Mucosa of gallbladder (tissue), 1 donor: ENCODE measurements at regions not wholly inside any gene's neighbourhood (a gene's known extent, or its start where the extent isn't known, plus 50 kb on each side); places are given as distances from the start of the nearest gene placed in this dataset.
A peak's percentile ranks its signal among the peaks of the same experiment; 100 is the strongest.
"Not testable (repeated sequence)": the region's sequence is repeated elsewhere in the genome, so short reads cannot be mapped to it uniquely, and the experiment has no call there.

Source experiments
- DNase-seq: peaks from one replicate; pipeline ENCODE4 v3.0.0-alpha.2; 2020; ENCODE audit warnings: low spot score
- donor health status: DM: no; HTN: no; CAD: no.

DNA sequence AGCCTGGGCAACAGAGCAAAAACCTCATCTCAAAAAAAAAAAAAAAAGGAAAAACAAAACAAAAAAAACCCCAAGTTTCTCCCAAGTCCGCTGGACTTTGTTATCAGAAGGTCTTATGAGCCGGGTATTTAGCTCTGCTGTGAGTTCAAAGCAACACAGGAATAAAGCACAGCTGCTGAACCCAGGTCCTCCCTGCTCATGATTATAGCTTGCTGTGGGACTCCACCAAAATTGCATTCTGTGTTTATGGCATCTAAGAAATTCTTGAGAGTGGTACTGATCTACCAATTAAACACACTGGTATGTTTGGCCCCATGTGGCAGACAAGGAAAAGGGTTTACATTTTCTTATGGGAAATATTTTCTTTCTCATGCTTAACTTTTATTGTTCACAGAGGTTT, 93.6 kb upstream of the NEDD9 start:
- no peak for DNase-seq

DNA sequence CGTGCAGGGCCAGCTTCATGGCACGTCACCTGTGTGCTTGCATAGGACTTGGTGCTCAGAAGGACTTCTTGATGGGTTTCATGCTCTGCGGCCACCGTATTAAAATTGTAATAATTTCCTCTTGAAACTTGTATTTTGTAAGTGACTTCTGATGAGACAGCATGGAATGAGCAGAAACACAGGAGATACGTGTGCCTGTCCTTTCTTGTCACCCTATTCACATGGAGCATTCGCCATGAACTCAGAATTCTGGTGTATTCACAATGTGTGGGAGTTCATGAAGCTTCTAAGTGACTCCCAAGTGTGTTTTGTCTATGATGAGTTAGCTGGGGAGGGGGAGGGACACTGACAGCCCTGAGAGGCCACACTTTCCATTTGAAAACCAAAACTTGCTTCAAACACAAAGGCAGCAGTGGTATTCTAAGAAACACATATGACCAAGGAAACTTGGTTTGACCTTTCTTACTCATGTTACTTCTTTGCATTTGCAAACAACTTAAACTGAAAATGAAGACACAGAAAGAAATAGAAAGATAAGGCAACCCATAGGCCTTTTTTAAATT, 92.1 kb upstream of the NEDD9 start:
- DNase-seq = no peak

DNA sequence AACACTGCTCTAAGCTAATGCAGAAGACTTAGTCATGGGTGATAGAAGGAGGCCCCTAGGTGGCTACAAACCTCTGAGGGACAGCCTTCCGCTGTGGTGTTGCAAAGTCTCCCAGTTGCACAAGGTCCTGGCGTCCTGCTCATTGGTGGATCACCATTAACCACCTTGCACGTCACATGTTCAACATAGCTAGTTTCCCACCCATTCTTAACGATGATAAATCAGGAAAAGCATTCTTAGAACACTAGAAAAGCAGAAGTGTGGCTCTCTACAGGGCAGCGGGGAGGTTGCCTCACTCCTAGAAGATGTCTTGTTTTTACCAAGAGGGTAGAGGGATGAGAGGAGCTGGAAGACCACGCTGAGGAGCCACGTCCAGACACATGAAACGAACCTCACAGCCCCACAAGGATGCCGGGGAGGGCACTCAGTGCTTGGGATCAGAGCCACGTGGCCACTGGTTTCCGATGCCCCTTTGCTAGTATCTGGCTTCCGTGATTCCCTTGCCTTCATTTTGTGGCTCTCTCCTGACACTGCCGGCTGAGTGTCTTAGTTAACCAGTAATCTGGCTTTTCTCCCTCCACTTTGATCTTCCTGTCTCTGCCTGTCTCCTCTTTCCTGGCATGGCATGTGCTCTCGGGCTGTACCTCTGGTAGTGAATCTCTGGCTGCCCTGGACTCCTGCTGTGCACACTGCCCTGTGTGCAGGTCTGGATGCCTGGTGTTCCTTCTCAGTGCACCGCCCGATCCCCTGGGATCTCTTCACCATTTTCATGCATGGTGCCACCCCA, 91.4 kb upstream of the NEDD9 start:
- peak; percentile 41 for DNase-seq

DNA sequence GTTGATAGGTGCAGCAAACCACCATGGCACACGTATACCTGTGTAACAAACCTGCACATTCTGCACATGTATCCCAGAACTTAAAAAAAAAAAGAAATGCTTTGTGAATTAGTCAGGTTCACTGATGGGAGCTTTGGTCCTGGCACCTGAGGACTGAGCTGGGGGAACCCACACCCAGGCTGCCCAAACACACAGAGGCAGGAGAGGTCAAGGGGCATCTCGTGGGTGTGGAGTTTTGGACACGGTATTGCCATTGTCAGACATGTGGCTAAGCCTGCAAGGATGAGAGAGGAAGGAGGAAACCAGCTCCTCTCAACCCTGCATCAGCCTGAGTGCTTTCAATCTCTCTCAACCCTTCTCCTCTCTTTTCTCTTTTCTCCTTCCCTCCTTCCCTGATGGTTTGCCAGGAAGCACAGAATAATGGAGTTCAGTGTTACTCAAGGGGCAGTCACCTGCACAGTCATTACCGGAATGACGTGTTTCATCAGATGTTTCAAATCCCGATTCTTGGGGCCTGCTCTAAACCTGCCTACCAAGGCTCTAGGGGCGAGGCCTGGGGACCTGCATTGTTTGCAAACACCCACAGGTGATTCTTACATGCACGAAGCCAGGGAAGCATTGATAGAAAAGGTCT, 89.9 kb upstream of the NEDD9 start:
- DNase-seq = peak; percentile 19

DNA sequence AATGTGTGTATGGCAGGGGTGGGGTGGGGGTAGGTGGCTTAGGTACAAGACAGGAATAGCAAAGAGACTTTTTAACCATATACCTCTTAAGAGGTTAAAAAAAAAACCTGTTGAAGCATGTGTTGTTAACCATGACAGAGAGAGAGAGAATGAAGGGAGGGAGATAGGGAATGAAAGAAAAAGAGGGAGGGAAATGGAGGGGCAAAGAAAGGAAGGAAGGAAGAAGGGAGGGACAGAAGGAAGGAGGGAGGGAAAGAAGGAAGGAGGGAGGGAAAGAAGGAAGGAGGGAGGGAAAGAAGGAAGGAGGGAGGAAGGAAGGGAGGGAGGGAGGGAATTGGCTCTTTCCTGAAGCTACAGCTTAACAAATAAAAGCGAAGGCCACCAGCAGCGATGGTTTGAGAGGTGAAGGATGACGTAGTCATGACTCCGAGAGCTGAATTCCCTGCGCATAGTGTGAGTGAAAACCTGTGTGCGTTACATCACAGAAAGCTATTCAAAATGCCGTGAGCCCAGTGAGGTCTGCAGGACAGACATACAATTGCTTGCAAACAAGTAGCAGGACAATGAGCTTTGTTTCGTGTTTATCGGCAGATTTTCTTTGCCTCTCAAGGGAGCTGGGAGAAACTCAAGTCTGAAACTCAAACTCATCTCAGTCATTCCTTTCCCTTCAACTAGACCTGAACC, 88.6 kb upstream of the NEDD9 start:
- no peak for DNase-seq

DNA sequence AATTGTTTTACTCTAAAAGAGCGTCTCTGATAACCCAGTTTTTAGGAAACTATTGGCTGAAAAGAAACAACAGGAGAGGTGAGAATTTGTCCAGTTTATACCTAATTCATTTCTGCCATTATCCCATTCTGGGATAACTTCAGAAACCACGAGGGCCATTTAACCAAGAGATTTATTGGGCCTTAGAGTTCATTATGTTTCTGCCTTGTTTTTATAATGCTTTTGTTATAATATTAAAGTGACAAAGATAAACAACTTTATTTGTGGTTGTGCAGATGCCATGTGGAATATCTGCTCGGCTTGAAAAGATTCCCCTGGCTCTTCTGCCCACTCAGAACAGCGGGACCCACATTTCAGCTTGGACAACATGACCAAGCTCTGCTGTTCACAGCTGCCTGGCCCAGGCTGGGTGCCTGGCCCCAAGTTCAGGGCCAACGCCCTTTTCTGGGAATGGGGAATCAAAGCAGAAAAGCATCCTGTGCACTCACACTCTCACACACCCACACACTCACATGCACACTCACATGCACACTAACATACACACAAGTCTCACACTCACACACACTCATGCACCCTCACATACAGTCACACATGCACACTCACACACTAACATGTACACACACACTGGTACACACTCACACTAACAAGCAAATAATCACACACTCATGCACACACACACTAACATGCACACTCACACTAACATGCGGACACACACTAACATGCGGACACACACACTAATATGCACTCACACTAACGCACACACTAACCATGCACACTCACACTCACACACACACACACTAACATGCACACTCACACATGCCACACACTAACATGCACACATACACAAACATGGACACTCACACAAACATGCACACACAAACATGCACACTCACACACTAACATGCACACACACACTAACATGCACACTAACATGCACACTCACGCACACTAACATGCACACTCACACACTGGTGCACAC, 86.7 kb upstream of the NEDD9 start:
- DNase-seq = no peak

DNA sequence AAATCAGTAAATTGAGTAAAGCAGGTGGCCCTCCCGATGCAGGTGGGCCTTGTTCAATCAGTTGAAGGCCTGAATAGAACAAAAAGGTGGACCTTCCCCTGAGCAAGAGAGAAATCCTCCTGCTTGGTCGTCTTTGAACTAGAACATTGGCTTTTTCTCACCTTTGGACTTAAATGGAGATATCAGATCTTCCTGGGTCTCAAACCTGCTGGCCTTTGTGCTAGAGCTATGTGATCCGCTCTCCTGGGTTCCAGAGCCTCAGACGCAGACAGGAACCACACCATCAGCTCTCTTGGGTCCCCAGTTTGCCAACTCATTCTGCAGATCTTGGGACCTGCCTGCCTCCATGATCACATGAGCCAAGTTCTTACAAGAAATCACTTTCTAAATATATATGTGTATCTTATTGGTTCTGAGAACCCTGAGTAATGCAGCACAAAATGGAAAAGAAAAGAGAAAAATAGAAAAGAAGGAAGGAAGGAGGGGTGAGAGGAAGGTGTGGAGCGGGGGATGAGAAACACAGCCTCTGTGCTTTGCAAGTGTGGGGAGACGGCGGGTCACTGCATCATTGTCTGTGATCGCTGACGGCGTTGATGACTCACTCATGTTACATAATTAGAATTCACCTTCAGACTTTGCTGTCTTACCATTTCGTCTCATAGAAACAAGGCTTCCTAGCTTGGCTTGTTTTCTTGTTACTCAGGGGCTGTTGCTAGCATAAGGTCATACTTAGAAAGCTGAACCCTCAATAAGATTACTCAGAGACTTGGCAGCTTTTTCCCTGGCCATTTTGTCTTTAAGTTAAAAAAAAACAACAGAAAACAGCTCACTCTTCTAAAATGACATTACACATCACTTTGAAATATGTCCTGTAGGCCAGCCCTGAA, 85.7 kb upstream of the NEDD9 start:
- peak; percentile 82 for DNase-seq

DNA sequence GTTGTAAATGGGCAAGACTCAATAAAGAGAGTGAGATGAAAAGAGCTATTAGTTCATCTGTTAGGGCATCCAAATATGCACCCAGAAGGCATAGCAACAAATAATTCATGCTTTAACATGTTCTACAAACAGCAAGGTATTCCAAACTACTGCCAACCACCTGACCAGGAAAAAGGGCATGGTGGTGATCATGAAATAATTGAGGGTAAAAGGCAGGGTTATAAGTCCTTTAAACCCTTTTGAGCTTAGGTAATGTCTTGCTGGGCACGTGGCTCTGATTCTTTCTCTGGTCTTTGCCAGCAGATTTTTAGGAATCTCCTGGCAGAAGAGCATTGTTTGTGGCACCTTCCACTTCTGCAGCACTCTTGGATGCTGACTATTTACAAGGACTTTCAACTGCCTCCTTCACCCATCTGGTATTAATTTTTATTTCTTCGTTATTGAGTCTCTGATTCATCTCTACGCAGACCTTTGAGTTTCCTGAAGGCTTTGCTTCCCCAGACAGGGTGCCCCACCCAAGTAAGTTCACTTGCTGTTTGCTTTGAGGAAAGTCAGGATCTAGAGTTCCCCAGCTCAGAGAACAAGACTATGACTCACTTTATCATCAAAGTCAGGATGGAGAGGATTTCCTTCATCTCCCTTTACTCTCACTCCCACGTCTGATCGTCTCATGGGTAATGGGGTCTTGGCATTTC, 83.4 kb upstream of the NEDD9 start:
- DNase-seq = peak; percentile 45

DNA sequence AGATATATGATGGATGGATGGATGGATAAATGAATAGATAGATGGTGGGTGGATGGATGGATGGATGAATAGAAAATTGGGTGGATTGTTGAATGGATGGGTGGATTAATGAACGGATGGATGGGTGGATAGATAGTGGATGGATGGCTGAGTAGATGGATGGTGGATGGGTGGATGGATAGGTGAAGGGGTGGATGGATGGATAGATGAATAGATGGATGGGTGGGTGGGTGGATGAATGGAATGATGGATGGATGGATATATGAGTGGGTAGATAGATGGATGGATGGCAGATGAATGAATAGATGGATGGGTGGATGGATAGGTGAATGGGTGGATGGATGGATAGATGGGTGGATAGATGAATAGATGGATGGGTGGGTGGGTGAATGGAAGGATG, 80.7 kb upstream of the NEDD9 start:
- DNase-seq = no peak

DNA sequence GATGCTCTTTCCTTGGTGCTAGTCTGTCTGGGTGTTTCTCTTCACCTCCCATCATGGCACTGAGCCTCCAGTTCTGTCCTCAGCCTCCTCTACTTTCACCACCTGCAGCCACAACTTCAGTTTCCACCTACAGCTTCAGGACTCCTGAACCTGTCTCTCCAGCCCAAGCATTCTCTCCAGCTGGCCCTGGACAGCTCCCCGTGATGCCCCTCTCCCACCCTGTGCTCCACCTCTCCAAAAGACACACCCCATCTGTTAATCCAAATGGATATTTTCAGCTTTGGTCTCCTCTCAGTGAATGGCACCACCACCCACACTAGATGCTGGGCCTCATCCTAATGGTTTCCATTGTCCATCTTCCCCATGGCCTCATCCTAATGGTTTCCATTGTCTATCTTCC, 79.5 kb upstream of the NEDD9 start:
- no peak for DNase-seq

DNA sequence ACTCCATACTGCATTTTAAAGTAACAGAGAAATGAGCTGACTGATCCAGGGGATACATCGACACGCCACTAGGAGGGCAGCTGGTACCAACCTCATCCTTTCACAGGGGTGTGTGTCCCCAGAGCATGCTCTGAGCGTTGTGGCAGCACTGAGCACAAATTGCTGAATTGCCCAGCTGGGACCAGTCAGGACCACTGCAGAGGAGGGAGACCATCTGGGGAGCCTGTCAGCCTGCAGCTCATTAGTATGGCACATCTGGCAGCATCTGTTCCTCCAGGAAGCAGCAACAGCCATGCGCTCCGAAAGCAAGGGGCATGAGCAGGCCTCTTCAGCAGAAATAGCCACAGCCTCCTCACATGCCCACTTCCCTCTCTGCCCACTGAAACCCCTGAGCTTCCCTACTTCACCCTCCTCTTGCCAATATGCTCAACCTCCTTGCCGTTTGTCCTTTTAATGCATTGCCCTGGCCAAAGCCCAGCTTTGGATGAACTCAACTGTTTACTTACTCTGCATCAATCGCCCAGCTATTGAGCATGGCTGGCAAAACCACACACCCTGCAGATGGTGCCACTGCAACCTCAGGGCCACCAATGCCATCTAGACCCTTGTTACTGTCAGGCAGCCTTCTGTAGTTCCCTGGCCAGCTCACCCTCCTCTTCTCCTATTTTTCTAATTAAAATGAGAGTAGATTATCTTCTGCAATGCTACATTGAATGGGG, 77.6 kb upstream of the NEDD9 start:
- DNase-seq = no peak

DNA sequence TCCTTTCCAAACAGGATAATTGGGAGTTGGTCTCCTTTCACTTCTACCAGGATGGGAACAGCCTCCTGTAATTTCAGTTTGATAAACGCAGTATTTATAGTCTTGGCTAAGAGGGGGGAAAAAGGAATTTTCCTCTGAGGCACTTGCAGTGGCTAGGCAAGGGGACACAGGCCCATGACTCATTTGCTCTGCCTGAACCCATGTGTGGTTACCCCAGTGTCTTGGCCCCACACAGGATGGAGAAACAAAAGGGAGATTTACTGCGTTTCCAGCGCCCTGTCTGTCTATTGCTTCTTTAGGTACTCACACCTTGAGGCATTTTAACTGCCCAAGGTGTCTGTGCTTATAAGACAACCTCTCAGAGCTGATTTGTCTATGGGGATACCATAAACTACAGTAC, 74.8 kb upstream of the NEDD9 start:
- no peak for DNase-seq

DNA sequence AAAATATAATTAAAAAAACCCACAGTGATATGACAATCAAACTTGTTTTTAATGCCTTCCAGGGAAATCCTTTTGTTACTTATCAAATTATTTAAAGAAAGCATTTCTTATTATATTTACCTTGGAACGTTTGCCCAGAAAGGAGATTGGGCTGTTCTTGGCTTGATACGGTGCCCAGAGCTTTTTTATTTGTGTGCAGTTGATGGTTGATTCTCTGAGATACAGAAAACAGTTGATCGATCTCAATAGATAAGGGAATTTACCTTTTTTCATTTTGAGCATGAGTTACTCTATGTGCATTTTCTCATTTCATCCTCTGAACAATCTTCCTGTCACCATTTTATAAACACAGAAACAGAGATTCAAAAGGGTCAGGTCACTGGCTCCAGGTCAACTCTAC, 72.5 kb upstream of the NEDD9 start:
- no peak for DNase-seq

DNA sequence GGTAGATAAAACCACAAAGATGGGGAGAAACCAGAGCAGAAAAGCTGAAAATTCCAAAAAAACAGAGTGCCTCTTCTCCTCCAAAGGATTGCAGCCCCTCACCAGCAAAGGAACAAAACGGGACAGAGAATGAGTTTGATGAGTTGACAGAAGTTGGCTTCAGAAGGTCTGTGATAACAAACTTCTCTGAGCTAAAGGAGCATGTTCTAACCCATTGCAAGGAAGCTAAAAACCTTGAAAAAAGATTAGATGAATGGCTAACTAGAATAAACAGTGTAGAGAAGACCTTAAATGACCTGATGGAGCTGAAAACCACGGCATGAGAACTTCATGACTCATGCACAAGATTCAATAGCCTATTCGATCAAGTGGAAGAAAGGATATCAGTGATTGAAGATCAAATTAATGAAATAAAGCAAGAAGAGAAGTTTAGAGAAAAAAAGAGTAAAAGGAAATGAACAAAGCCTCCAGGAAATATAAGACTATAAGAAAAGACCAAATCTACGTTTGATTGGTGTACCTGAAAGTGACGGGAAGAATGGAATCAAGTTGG, 67.5 kb upstream of the NEDD9 start:
- DNase-seq = not testable (repeated sequence)

DNA sequence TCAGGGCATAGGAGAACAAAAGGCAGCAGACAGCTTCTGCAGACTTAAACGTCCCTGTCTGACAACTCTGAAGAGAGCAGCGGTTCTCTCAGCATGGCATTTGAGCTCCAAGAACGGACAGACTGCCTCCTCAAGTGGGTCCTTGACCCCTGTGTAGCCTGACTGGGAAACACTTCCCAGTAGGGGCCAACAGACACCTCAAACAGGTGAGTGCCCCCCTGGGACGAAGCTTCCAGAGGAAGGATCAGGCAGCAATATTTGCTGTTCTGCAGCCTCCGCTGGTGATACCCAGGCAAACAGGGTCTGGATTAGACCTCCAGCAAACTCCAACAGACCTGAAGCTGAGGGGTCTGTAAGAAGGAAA, 66.9 kb upstream of the NEDD9 start:
- DNase-seq = not testable (repeated sequence)

DNA sequence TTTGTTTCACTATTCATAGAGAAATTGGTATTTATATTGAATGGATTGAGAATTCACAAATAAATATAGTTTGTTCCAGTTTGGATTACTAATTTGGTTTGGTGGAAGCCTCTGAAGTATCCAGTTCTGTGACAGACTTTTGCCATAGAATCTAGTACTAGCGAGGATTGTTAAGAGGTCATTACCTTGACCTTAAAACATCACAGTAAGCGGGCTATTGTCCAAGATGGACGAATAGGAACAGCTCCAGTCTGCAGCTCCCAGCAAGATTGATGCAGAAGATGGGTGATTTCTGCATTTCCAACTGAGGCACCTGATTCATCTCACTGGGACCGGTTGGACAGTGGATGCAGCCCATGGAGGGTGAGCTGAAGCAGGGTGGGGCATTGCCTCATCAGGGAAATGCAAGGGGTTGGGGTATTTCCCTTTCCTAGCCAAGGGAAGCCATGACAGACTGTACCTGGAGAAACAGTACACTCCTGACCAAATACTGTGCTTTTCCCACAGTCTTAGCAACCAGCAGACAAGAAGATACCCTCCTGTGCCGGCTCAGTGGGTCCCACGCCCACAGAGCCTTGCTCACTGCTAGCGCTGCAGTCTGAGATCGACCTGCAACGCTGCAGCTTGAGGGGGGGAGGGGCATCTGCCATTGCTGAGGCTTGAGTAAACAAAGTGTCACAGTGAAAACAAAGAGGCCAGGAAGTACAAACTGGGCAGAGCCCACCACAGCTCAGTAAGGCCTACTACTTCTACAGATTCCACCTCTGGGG, 66.4 kb upstream of the NEDD9 start:
- peak; percentile 75 for DNase-seq

DNA sequence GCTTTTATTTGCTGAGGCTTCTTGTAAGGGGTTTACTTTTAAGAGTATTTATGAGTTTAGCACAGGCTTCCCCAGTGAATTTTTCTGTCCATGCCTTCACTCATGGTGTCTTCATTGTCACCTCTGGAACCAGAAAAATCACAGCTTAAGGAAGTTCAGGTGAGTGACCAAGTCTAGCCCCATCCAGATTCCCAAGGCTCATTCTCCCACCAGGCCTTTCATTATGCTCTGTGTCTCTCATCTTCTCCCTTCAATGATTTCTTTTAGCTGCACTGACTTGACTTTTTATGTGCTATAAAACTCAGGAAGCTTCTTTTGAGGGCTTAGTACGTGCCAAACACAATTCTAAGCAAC, 64.9 kb upstream of the NEDD9 start:
- no peak for DNase-seq
